SW480 (cell line): ENCODE measurements at regions not wholly inside any gene's neighbourhood (a gene's known extent, or its start where the extent isn't known, plus 50 kb on each side); places are given as distances from the start of the nearest gene placed in this dataset.
"Not testable (repeated sequence)": the region's sequence is repeated elsewhere in the genome, so short reads cannot be mapped to it uniquely, and the experiment has no call there.

Source experiments
- DNase-seq: peaks from one replicate; pipeline ENCODE4 v3.0.0-alpha.2; 2016; ENCODE audit warnings: low spot score

- DNase-seq, result no peak
Measured at GRCh38 chr5:8561854-8562253, 692.9 kb downstream of the MTRR start.

- DNase-seq, result not testable (repeated sequence)
Measured at GRCh38 chr5:8563540-8563939, 694.6 kb downstream of the MTRR start.

GRCh38 chr5:8568858-8569257 is 699.9 kb downstream of the MTRR start:
- no peak for DNase-seq

- DNase-seq, result no peak
Measured at GRCh38 chr5:8570528-8570927, 701.6 kb downstream of the MTRR start.

- DNase-seq, result no peak
Measured at GRCh38 chr5:8576178-8576577, 707.2 kb downstream of the MTRR start.

- no peak for DNase-seq
Measured at GRCh38 chr5:8577792-8578191, 708.8 kb downstream of the MTRR start.

- DNase-seq, result no peak
Measured at GRCh38 chr5:8580298-8580697, 711.4 kb downstream of the MTRR start.

GRCh38 chr5:8581047-8581446 is 712.1 kb downstream of the MTRR start:
- DNase-seq, result no peak

- no peak for DNase-seq
Measured at GRCh38 chr5:8585230-8586018, 716.5 kb downstream of the MTRR start.

GRCh38 chr5:8590959-8591358 is 722.0 kb downstream of the MTRR start:
- DNase-seq, result no peak

- no peak for DNase-seq
Measured at GRCh38 chr5:8598356-8598755, 729.4 kb downstream of the MTRR start.

- no peak for DNase-seq
Measured at GRCh38 chr5:8598996-8599395, 730.0 kb downstream of the MTRR start.

GRCh38 chr5:8600843-8601242 is 731.9 kb downstream of the MTRR start:
- no peak for DNase-seq

GRCh38 chr5:8601831-8602354 is 732.9 kb downstream of the MTRR start:
- DNase-seq, result no peak

- DNase-seq, result no peak
Measured at GRCh38 chr5:8606231-8606630, 737.3 kb downstream of the MTRR start.

GRCh38 chr5:8611067-8611466 is 742.1 kb downstream of the MTRR start:
- no peak for DNase-seq

GRCh38 chr5:8613078-8613685 is 744.2 kb downstream of the MTRR start:
- DNase-seq, result no peak

GRCh38 chr5:8615142-8615858 is 746.4 kb downstream of the MTRR start:
- DNase-seq, result no peak

- DNase-seq, result no peak
Measured at GRCh38 chr5:8628521-8628920, 759.6 kb downstream of the MTRR start.

GRCh38 chr5:8633259-8633658 is 764.3 kb downstream of the MTRR start:
- no peak for DNase-seq

GRCh38 chr5:8633696-8634095 is 764.7 kb downstream of the MTRR start:
- DNase-seq, result no peak

GRCh38 chr5:8634219-8634618 is 765.3 kb downstream of the MTRR start:
- no peak for DNase-seq
